VCaP (cell line): ENCODE measurements at regions not wholly inside any gene's neighbourhood (a gene's known extent, or its start where the extent isn't known, plus 50 kb on each side); places are given as distances from the start of the nearest gene placed in this dataset.

Experiments used
- H3K27ac ChIP-seq: fragments of 450-650 bp; 2 replicates; pipeline ENCODE4 v1.5.1; 2017
- CTCF ChIP-seq: fragments of 450-650 bp; conservative IDR thresholded peaks from 2 replicates; pipeline ENCODE4 v1.5.1; 2017; ENCODE audit warnings: mild to moderate bottlenecking, moderate library complexity

DNA sequence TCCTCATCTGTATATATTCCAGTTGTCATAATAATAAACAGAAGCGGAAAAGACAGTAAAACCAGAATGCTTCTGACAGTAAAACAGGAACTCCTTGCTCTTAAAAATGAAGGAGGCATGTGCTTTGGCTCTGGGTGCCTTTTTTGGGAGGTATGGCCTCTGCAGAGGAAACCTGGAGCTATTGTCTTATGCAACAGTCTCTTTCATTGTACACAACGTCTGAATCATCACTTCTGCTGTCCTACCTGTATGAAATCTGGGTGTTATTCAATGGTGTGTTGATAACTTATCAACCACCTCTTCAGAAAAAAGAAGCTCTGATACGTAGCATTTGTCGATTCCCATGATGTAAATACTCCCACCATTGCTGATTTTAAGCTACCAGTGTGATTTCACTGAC, 64.8 kb downstream of the CDCA7 start:
- no peak for TF ChIP-seq CTCF
- H3K27ac ChIP-seq, result no peak overlapping the region

DNA sequence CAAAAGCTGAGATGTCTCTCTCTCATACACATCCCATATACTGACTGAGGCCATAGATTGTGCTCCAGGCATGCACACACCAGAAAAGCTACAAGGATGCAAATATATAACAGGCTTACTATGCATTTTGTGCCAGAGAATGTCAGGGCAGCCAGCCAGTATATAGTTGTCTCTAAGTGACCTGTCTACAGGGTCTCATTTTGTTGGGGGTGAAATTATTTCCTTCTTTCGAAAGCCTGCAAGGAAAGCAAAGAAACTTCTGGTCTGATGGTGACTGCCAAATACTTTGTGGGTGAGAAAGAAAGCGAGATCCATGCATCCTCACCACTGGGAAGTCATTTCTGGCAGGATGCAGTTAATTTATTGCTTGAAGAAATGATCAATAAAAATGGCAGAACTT, 70.2 kb downstream of the CDCA7 start:
- no peak for TF ChIP-seq CTCF
- H3K27ac ChIP-seq, result no peak overlapping the region

GRCh38 chr2:173427887-173428668, 73.4 kb downstream of the CDCA7 start:
- no peak overlapping the region for H3K27ac ChIP-seq
- TF ChIP-seq CTCF, result no peak

- no peak for TF ChIP-seq CTCF
- H3K27ac ChIP-seq, result no peak overlapping the region
Measured at GRCh38 chr2:173431191-173431590, 76.5 kb downstream of the CDCA7 start.

DNA sequence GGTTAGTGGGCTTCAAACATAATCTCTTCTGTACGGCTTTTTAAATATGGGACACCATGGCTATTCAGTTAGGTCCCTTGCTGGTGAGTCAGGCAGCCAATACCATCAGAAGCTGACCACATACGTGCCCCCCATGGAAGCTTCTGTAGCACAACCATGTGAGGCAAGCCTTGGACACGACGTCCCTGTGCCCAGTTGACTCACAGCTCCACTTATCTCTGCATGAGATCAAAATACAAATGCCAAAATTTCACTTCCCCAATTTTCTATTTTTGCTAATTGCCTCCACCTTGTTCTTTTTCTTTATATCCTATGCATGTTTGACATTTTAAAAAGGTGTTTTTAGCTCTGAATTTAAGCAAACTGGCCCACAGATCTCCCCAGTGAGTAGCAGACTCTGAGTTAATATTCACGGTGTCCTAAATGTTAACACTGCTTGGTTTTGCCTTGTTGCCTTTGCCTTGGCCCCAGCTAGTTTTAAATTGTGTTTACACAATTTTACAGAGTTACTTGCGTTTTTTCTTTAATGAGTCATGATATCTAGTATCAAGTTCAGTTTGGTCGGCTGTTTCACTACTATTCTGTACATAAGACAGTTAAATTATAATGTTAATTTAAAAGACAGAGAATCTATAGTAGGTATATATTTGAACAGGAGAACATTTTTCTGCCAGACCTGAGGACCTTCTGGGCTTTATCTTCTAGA, 77.5 kb downstream of the CDCA7 start:
- H3K27ac ChIP-seq, result peak overlapping the region; percentile 41
- no peak for TF ChIP-seq CTCF

- H3K27ac ChIP-seq, result no peak overlapping the region
- no peak for TF ChIP-seq CTCF
Measured at GRCh38 chr2:173434762-173435569, 80.3 kb downstream of the CDCA7 start.

- no peak for TF ChIP-seq CTCF
- no peak overlapping the region for H3K27ac ChIP-seq
Measured at GRCh38 chr2:173435574-173435973, 80.9 kb downstream of the CDCA7 start.
